GM12878 (cell line): ENCODE measurements at regions not wholly inside any gene's neighbourhood (a gene's known extent, or its start where the extent isn't known, plus 50 kb on each side); places are given as distances from the start of the nearest gene placed in this dataset.

ENCODE experiments used
- PRDM15 ChIP-seq: fragments of 450-650 bp; formaldehyde crosslinking; IDR thresholded peaks from 2 replicates; pipeline ENCODE4 v1.4.0; 2020; ENCODE audit warnings: mild to moderate bottlenecking, moderate library complexity
- RAD21 ChIP-seq: IDR thresholded peaks from 2 replicates; pipeline ENCODE4 v1.6.1; 2011; ENCODE audit warnings: mild to moderate bottlenecking, low read depth, low read length, moderate library complexity; ENCODE audit not compliant: insufficient read depth
- RFX5 ChIP-seq: IDR thresholded peaks from 2 replicates; pipeline ENCODE4 v1.6.1; 2011; ENCODE audit warnings: low read depth, low read length, improper control_type of control experiment
- SRF ChIP-seq, 2 experiments: IDR thresholded peaks; 2 replicates each; pipeline ENCODE4 v1.6.1; 2011; ENCODE audit warnings: low read depth in 2 of 2, low read length in 2 of 2, mild to moderate bottlenecking in 1 of 2, moderate library complexity in 1 of 2

- TF ChIP-seq RAD21 (no peak), SRF (IDR thresholded peaks at IDR 0.05; ENCODE audit: low read depth in 2 of 2, low read length in 2 of 2) (no peak), RFX5 (no peak), PRDM15 (CRISPR knock-in tag) (no peak)
Observed at GRCh38 chr5:124549891-124550436, 196.5 kb downstream of the ZNF608 start.
